ENCODE measurements at regions not wholly inside any gene's neighbourhood (a gene's known extent, or its start where the extent isn't known, plus 50 kb on each side); places are given as distances from the start of the nearest gene placed in this dataset.

- TF ChIP-seq, protein P1, sequence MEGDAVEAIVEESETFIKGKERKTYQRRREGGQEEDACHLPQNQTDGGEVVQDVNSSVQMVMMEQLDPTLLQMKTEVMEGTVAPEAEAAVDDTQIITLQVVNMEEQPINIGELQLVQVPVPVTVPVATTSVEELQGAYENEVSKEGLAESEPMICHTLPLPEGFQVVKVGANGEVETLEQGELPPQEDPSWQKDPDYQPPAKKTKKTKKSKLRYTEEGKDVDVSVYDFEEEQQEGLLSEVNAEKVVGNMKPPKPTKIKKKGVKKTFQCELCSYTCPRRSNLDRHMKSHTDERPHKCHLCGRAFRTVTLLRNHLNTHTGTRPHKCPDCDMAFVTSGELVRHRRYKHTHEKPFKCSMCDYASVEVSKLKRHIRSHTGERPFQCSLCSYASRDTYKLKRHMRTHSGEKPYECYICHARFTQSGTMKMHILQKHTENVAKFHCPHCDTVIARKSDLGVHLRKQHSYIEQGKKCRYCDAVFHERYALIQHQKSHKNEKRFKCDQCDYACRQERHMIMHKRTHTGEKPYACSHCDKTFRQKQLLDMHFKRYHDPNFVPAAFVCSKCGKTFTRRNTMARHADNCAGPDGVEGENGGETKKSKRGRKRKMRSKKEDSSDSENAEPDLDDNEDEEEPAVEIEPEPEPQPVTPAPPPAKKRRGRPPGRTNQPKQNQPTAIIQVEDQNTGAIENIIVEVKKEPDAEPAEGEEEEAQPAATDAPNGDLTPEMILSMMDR (IDR thresholded peaks at IDR 0.05; ENCODE audit: poor library complexity) = no peak
- TF ChIP-seq EZH2 (IDR thresholded peaks at IDR 0.05; ENCODE audit: borderline replicate concordance) = no peak
- TF ChIP-seq EZH2phosphoT487 (IDR thresholded peaks at IDR 0.05; ENCODE audit: low read depth, severe bottlenecking, unreplicated experiment) = no peak
Measured at GRCh38 chr4:30828264-30828926, 108.2 kb downstream of the PCDH7 start.
